Activated CD4-positive, alpha-beta memory T cell treated with anti-CD3 and anti-CD28 coated beads, Interleukin-2, amount 10 ng/mL, durations not matched to agents 7 days and 5 days (primary cell): ENCODE measurements at regions not wholly inside any gene's neighbourhood (a gene's known extent, or its start where the extent isn't known, plus 50 kb on each side); places are given as distances from the start of the nearest gene placed in this dataset.

Experiments
- CTCF ChIA-PET: fragments of 350-600 bp; sonication (Branson Sonifier 250); formaldehyde crosslinking; loops from one replicate; lab custom pipeline; 2021; ENCODE audit warnings: antibody characterized with exemption, inconsistent platforms; lab: Charles Lee
- POLR2A ChIA-PET: fragments of 350-600 bp; sonication (Branson Sonifier 250); formaldehyde crosslinking; loops from one replicate; lab custom pipeline; 2021; ENCODE audit warnings: antibody characterized with exemption; lab: Charles Lee
- DNase-seq: peaks from one replicate; pipeline ENCODE4 v3.0.0-alpha.2; 2020
- H3K27ac Mint-ChIP-seq: one replicate; pipeline ENCODE4 v1.8.0; 2021; ENCODE audit warnings: mild to moderate bottlenecking, mixed read lengths
- H3K27me3 Mint-ChIP-seq: one replicate; pipeline ENCODE4 v1.8.0; 2021; ENCODE audit warnings: mixed read lengths
- H3K36me3 Mint-ChIP-seq: one replicate; pipeline ENCODE4 v1.8.0; 2021; ENCODE audit warnings: low read depth, mixed read lengths
- H3K4me1 Mint-ChIP-seq: one replicate; pipeline ENCODE4 v1.8.0; 2021; ENCODE audit warnings: mixed read lengths
- H3K4me3 Mint-ChIP-seq: one replicate; pipeline ENCODE4 v1.8.0; 2021; ENCODE audit warnings: mild to moderate bottlenecking, mixed read lengths
- H3K9me3 Mint-ChIP-seq: one replicate; pipeline ENCODE4 v1.8.0; 2021; ENCODE audit warnings: mixed read lengths

- CTCF ChIA-PET = no interaction called here
- no peaks in the 10 kb centered on the region for H3K4me1 Mint-ChIP-seq
- H3K27ac Mint-ChIP-seq = no peak overlapping the region
- no peak for DNase-seq
- H3K4me3 Mint-ChIP-seq = no peak overlapping the region
- H3K27me3 Mint-ChIP-seq = peaks cover 14% of the 10 kb centered on the region
- H3K36me3 Mint-ChIP-seq = no peaks in the 10 kb centered on the region
- POLR2A ChIA-PET = no interaction called here
- no peaks in the 10 kb centered on the region for H3K9me3 Mint-ChIP-seq
Observed at GRCh38 chr15:31964586-31965307, 65.6 kb upstream of the CHRNA7 start.

GRCh38 chr15:31970007-31970406 is 60.3 kb upstream of the CHRNA7 start:
- Mint-ChIP-seq H3K4me1 (peaks cover 2% of the 10 kb centered on the region), H3K27me3 (peaks cover 19% of the 10 kb centered on the region), H3K27ac (no peak overlapping the region), H3K36me3 (no peaks in the 10 kb centered on the region), H3K9me3 (no peaks in the 10 kb centered on the region), H3K4me3 (no peak overlapping the region)
- ChIA-PET POLR2A (no interaction called here), CTCF (no interaction called here)
- no peak for DNase-seq

GRCh38 chr15:31973197-31973596 is 57.1 kb upstream of the CHRNA7 start:
- CTCF ChIA-PET = no interaction called here
- H3K27me3 Mint-ChIP-seq = peaks cover 19% of the 10 kb centered on the region
- peaks cover 6% of the 10 kb centered on the region for H3K4me1 Mint-ChIP-seq

GRCh38 chr15:31974154-31974794 is 56.0 kb upstream of the CHRNA7 start:
- ChIA-PET CTCF (interaction anchor here (0.6 to 1.7 kb wide), 5 partner anchors 10 to 355 kb away, joined by 3 to 4 read pairs (median 3); no protein-coding TSS in a partner anchor), POLR2A (no interaction called here)
- Mint-ChIP-seq H3K27me3 (peaks cover 14% of the 10 kb centered on the region), H3K4me1 (peaks cover 6% of the 10 kb centered on the region), H3K27ac (no peak overlapping the region), H3K4me3 (no peak overlapping the region), H3K36me3 (no peaks in the 10 kb centered on the region), H3K9me3 (no peaks in the 10 kb centered on the region)
- DNase-seq = no peak

More at GRCh38 chr15:31973197-31973596, 57.1 kb upstream of the CHRNA7 start:
- DNase-seq = no peak
- no peaks in the 10 kb centered on the region for H3K9me3 Mint-ChIP-seq
- POLR2A ChIA-PET = no interaction called here
- H3K36me3 Mint-ChIP-seq = no peaks in the 10 kb centered on the region
- H3K27ac Mint-ChIP-seq = no peak overlapping the region
- H3K4me3 Mint-ChIP-seq = no peak overlapping the region

GRCh38 chr15:31974855-31975829 is 55.2 kb upstream of the CHRNA7 start:
- Mint-ChIP-seq H3K27me3 (peaks cover 9% of the 10 kb centered on the region), H3K9me3 (no peaks in the 10 kb centered on the region), H3K4me1 (peaks cover 6% of the 10 kb centered on the region), H3K36me3 (no peaks in the 10 kb centered on the region), H3K27ac (no peak overlapping the region), H3K4me3 (no peak overlapping the region)
- ChIA-PET POLR2A (no interaction called here), CTCF (interaction anchor here (0.6 to 1.7 kb wide), 6 partner anchors 8 to 354 kb away, joined by 3 to 4 read pairs (median 3); no protein-coding TSS in a partner anchor)
- no peak for DNase-seq

GRCh38 chr15:31975830-31976229 is 54.5 kb upstream of the CHRNA7 start:
- DNase-seq = no peak
- ChIA-PET POLR2A (no interaction called here), CTCF (interaction anchor here (0.9 kb wide), 1 partner anchor 9 kb away, joined by 3 read pairs; no protein-coding TSS in a partner anchor)
- Mint-ChIP-seq H3K27me3 (peaks cover 7% of the 10 kb centered on the region), H3K27ac (no peak overlapping the region), H3K9me3 (no peaks in the 10 kb centered on the region), H3K4me3 (no peak overlapping the region), H3K36me3 (no peaks in the 10 kb centered on the region), H3K4me1 (peaks cover 6% of the 10 kb centered on the region)

- Mint-ChIP-seq H3K9me3 (no peaks in the 10 kb centered on the region), H3K27me3 (peaks cover 7% of the 10 kb centered on the region), H3K4me1 (peaks cover 6% of the 10 kb centered on the region), H3K36me3 (no peaks in the 10 kb centered on the region), H3K4me3 (no peak overlapping the region), H3K27ac (no peak overlapping the region)
- no peak for DNase-seq
- ChIA-PET POLR2A (no interaction called here), CTCF (interaction anchor here (0.7 to 1.7 kb wide), 6 partner anchors 10 to 87 kb away, joined by 3 to 7 read pairs (median 4); no protein-coding TSS in a partner anchor)
Observed at GRCh38 chr15:31977138-31977537, 53.2 kb upstream of the CHRNA7 start.

- peak; percentile 62 for DNase-seq
- POLR2A ChIA-PET = no interaction called here
- Mint-ChIP-seq H3K27me3 (peaks cover 7% of the 10 kb centered on the region), H3K4me1 (peaks cover 6% of the 10 kb centered on the region), H3K36me3 (no peaks in the 10 kb centered on the region), H3K9me3 (no peaks in the 10 kb centered on the region), H3K27ac (no peak overlapping the region), H3K4me3 (no peak overlapping the region)
- CTCF ChIA-PET = interaction anchor here (0.7 to 1.7 kb wide), 7 partner anchors 11 to 126 kb away, joined by 3 to 7 read pairs (median 4); no protein-coding TSS in a partner anchor
Observed at GRCh38 chr15:31977812-31978661, 52.3 kb upstream of the CHRNA7 start.
